MM.1S (cell line): ENCODE measurements at regions not wholly inside any gene's neighbourhood (a gene's known extent, or its start where the extent isn't known, plus 50 kb on each side); places are given as distances from the start of the nearest gene placed in this dataset.

ENCODE experiments used
- DNase-seq: peaks from one replicate; pipeline ENCODE4 v3.0.0-alpha.2; 2015
- H2AFZ ChIP-seq: fragments of 300-600 bp; sonication (generic); 2 replicates; pipeline ENCODE4 v1.6.0; 2016; ENCODE audit warnings: antibody characterized with exemption, low read length
- H3F3A ChIP-seq: fragments of 300-600 bp; sonication (generic); 2 replicates; pipeline ENCODE4 v1.6.1; 2016; ENCODE audit warnings: mild to moderate bottlenecking, antibody characterized with exemption, low read length, moderate library complexity, mixed read lengths; ENCODE audit not compliant: insufficient read depth
- H3K27ac ChIP-seq: fragments of 300-600 bp; sonication (generic); 2 replicates; pipeline ENCODE4 v1.5.1; 2016; ENCODE audit warnings: mild to moderate bottlenecking, low read length
- H3K27me3 ChIP-seq: fragments of 300-600 bp; sonication (generic); replicated peaks from 2 replicates; pipeline ENCODE4 v1.6.0; 2016; ENCODE audit warnings: low read length; ENCODE audit not compliant: insufficient read depth
- H3K36me3 ChIP-seq: fragments of 300-600 bp; sonication (generic); replicated peaks from 2 replicates; pipeline ENCODE4 v1.6.1; 2016; ENCODE audit warnings: mild to moderate bottlenecking, low read length, mixed read lengths; ENCODE audit not compliant: insufficient read depth
- H3K4me1 ChIP-seq: fragments of 300-600 bp; sonication (generic); 2 replicates; pipeline ENCODE4 v1.6.1; 2016; ENCODE audit warnings: low read length, mixed read lengths
- H3K4me2 ChIP-seq: fragments of 300-600 bp; sonication (generic); 2 replicates; pipeline ENCODE4 v1.6.0; 2016; ENCODE audit warnings: low read depth, low read length
- H3K4me3 ChIP-seq: fragments of 300-600 bp; sonication (generic); 2 replicates; pipeline ENCODE4 v1.5.1; 2016; ENCODE audit warnings: low read length, mixed read lengths
- H3K79me2 ChIP-seq: fragments of 300-600 bp; sonication (generic); 2 replicates; pipeline ENCODE4 v1.6.1; 2016; ENCODE audit warnings: mixed run types, low read length, mixed read lengths
- H3K9ac ChIP-seq: fragments of 300-600 bp; sonication (generic); 2 replicates; pipeline ENCODE4 v1.6.1; 2016; ENCODE audit warnings: low read length, mixed read lengths
- H3K9me2 ChIP-seq: fragments of 300-600 bp; sonication (generic); replicated peaks from 2 replicates; pipeline ENCODE4 v1.6.1; 2016; ENCODE audit warnings: mild to moderate bottlenecking, low read length, mixed read lengths; ENCODE audit not compliant: insufficient read depth
- H3K9me3 ChIP-seq: fragments of 300-600 bp; sonication (generic); replicated peaks from 2 replicates; pipeline ENCODE4 v1.6.1; 2016; ENCODE audit warnings: mild to moderate bottlenecking, low read length, mixed read lengths; ENCODE audit not compliant: insufficient read depth
- H4K20me1 ChIP-seq: fragments of 300-600 bp; sonication (generic); 2 replicates; pipeline ENCODE4 v1.6.1; 2016; ENCODE audit warnings: mild to moderate bottlenecking, low read length, moderate library complexity, mixed read lengths; ENCODE audit not compliant: insufficient read depth
- CTCF ChIP-seq: fragments of 300-600 bp; sonication (generic); IDR thresholded peaks from 2 replicates; pipeline ENCODE4 v1.5.1; 2016; ENCODE audit warnings: antibody characterized with exemption, low read length, mixed read lengths
- EZH2 ChIP-seq: fragments of 300-600 bp; sonication (generic); optimal IDR thresholded peaks from 2 replicates; pipeline ENCODE3; 2017; ENCODE audit warnings: low read depth, mild to moderate bottlenecking, antibody characterized with exemption, low read length, mixed read lengths
- EZH2phosphoT487 ChIP-seq: fragments of 300-600 bp; sonication (generic); IDR thresholded peaks from 2 replicates; pipeline ENCODE4 v1.6.1; 2018; ENCODE audit warnings: antibody characterized with exemption, low read length

- Histone ChIP-seq H3F3A (no peaks in the 10 kb centered on the region), H3K79me2 (no peaks in the 10 kb centered on the region), H3K4me2 (no peak overlapping the region), H3K9ac (no peak overlapping the region), H3K4me1 (no peaks in the 10 kb centered on the region), H3K4me3 (no peak overlapping the region), H4K20me1 (no peaks in the 10 kb centered on the region), H3K9me3 (no peaks in the 10 kb centered on the region), H2AFZ (no peak overlapping the region), H3K27ac (no peak overlapping the region), H3K27me3 (no peaks in the 10 kb centered on the region), H3K36me3 (no peaks in the 10 kb centered on the region), H3K9me2 (no peaks in the 10 kb centered on the region)
- no peak for DNase-seq
- TF ChIP-seq EZH2phosphoT487 (no peak), EZH2 (no peak), CTCF (no peak)
Measured at GRCh38 chr16:73129455-73129854, 81.5 kb upstream of the ZFHX3 start.

- Histone ChIP-seq H2AFZ (no peak overlapping the region), H4K20me1 (no peaks in the 10 kb centered on the region), H3K4me1 (no peaks in the 10 kb centered on the region), H3K9me3 (no peaks in the 10 kb centered on the region), H3K27me3 (no peaks in the 10 kb centered on the region), H3K9me2 (no peaks in the 10 kb centered on the region), H3K4me2 (no peak overlapping the region), H3K27ac (no peak overlapping the region), H3K36me3 (no peaks in the 10 kb centered on the region), H3K9ac (no peak overlapping the region), H3F3A (no peaks in the 10 kb centered on the region), H3K4me3 (no peak overlapping the region), H3K79me2 (no peaks in the 10 kb centered on the region)
- no peak for DNase-seq
- TF ChIP-seq EZH2, result no peak
- no peak for TF ChIP-seq CTCF
- TF ChIP-seq EZH2phosphoT487, result no peak
Measured at GRCh38 chr16:73126525-73126853, 78.6 kb upstream of the ZFHX3 start.

GRCh38 chr16:73125850-73126524 lies 78.1 kb upstream of the ZFHX3 start:
- H2AFZ ChIP-seq, result no peak overlapping the region
- no peak for DNase-seq

More at GRCh38 chr16:73125850-73126524, 78.1 kb upstream of the ZFHX3 start:
- Histone ChIP-seq H3K9me3 (no peaks in the 10 kb centered on the region), H3K4me1 (no peaks in the 10 kb centered on the region), H3K79me2 (no peaks in the 10 kb centered on the region), H3K4me3 (no peak overlapping the region), H3F3A (no peaks in the 10 kb centered on the region), H3K9ac (no peak overlapping the region), H3K27me3 (no peaks in the 10 kb centered on the region), H3K9me2 (no peaks in the 10 kb centered on the region), H3K36me3 (no peaks in the 10 kb centered on the region), H4K20me1 (no peaks in the 10 kb centered on the region), H3K4me2 (no peak overlapping the region), H3K27ac (no peak overlapping the region)
- no peak for TF ChIP-seq CTCF
- no peak for TF ChIP-seq EZH2phosphoT487
- TF ChIP-seq EZH2, result no peak
